ENCODE measurements at regions not wholly inside any gene's neighbourhood (a gene's known extent, or its start where the extent isn't known, plus 50 kb on each side); places are given as distances from the start of the nearest gene placed in this dataset.

DNA sequence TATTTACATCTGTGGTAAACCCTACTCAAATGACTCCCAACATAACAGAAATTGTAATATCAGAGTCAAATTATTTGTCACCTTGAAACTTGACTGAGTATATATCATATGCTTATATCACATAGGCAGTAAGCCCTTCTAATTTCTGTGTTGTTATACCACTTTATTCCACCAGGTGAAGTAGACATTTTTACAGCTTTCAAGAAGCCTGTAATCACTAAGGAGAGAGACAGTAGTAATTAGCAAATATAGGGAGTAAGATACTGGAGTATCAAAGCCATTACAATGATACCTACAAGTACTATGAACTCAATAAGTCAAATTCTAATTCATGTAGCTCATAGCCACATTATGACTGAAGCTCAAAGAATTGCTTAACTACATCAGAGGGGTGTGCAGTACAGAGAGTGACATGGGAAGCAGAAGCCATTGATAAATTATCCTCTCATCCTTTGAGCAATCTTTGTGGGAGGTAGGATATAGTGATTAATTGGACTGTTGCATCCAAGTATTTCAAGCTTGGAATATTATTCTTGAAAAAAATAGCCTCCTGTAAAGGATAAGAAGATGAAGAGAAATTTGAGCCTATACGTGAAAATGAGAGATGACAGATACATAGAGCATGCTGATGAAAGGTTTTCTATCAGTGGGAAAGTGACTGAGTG lies 1005.9 kb downstream of the ZPLD1 start:
- Histone ChIP-seq H3K27me3 (replicated peaks; ENCODE audit: insufficient read depth, low read length) (no peaks in the 10 kb centered on the region), H3K79me2 (ENCODE audit: low read length) (no peaks in the 10 kb centered on the region), H4K20me1 (ENCODE audit: insufficient read depth, low read length) (no peaks in the 10 kb centered on the region), H2AFZ (ENCODE audit: low read length) (no peak overlapping the region), H3F3A (ENCODE audit: insufficient read depth, low read length) (no peaks in the 10 kb centered on the region), H3K27ac (ENCODE audit: low read length) (no peak overlapping the region), H3K4me3 (ENCODE audit: low read length) (no peak overlapping the region), H3K4me1 (ENCODE audit: low read length) (no peaks in the 10 kb centered on the region), H3K9me3 (replicated peaks; ENCODE audit: insufficient read depth, low read length) (no peaks in the 10 kb centered on the region), H3K9ac (ENCODE audit: low read length) (no peak overlapping the region), H3K9me2 (replicated peaks; ENCODE audit: insufficient read depth, low read length) (no peaks in the 10 kb centered on the region), H3K36me3 (replicated peaks; ENCODE audit: insufficient read depth, low read length) (no peaks in the 10 kb centered on the region), H3K4me2 (ENCODE audit: low read depth, low read length) (no peak overlapping the region)
- DNase-seq = peak; percentile 16
- TF ChIP-seq EZH2 (optimal IDR thresholded peaks at IDR 0.05; ENCODE audit: low read depth, low read length) (no peak), EZH2phosphoT487 (IDR thresholded peaks at IDR 0.05; ENCODE audit: low read length) (no peak), CTCF (IDR thresholded peaks at IDR 0.05; ENCODE audit: low read length) (peak; percentile 40)

GRCh38 chr3:103446953-103447629 lies 1012.3 kb downstream of the ZPLD1 start:
- TF ChIP-seq EZH2 (optimal IDR thresholded peaks at IDR 0.05; ENCODE audit: low read depth, low read length) = no peak
- TF ChIP-seq EZH2phosphoT487 (IDR thresholded peaks at IDR 0.05; ENCODE audit: low read length) = no peak
- TF ChIP-seq CTCF (IDR thresholded peaks at IDR 0.05; ENCODE audit: low read length) = no peak
- H3K9ac ChIP-seq (ENCODE audit: low read length) = no peak overlapping the region
- no peaks in the 10 kb centered on the region for H3F3A ChIP-seq (ENCODE audit: insufficient read depth, low read length)
- H3K27ac ChIP-seq (ENCODE audit: low read length) = no peak overlapping the region
- no peak overlapping the region for H2AFZ ChIP-seq (ENCODE audit: low read length)
- H3K27me3 ChIP-seq (replicated peaks; ENCODE audit: insufficient read depth, low read length) = no peaks in the 10 kb centered on the region
- H3K9me2 ChIP-seq (replicated peaks; ENCODE audit: insufficient read depth, low read length) = no peaks in the 10 kb centered on the region
- H3K9me3 ChIP-seq (replicated peaks; ENCODE audit: insufficient read depth, low read length) = no peaks in the 10 kb centered on the region
- H4K20me1 ChIP-seq (ENCODE audit: insufficient read depth, low read length) = no peaks in the 10 kb centered on the region
- no peak for DNase-seq
- H3K4me2 ChIP-seq (ENCODE audit: low read depth, low read length) = no peak overlapping the region
- H3K4me3 ChIP-seq (ENCODE audit: low read length) = no peak overlapping the region
- no peaks in the 10 kb centered on the region for H3K79me2 ChIP-seq (ENCODE audit: low read length)
- no peaks in the 10 kb centered on the region for H3K4me1 ChIP-seq (ENCODE audit: low read length)
- no peaks in the 10 kb centered on the region for H3K36me3 ChIP-seq (replicated peaks; ENCODE audit: insufficient read depth, low read length)

DNA sequence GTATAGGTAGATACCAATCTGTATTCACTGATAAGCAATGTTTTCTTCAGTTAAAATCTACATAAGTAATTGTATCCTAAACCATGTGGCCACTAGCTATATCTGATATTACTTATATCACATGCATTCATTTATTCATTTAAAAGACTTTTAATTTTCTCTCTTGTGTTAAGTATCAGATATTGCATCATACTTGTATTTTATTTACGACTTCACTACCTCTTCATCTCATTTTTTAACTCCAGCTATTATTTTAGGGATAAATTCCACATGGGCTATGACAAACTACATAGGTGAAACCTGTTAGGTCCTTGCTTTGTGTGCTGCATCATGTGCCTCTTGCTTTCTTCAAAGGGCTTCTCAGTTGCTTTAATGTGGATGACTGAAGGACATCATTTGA lies 1018.3 kb downstream of the ZPLD1 start:
- no peaks in the 10 kb centered on the region for H3K9me3 ChIP-seq (replicated peaks; ENCODE audit: insufficient read depth, low read length)
- H3K4me3 ChIP-seq (ENCODE audit: low read length) = no peak overlapping the region
- TF ChIP-seq EZH2 (optimal IDR thresholded peaks at IDR 0.05; ENCODE audit: low read depth, low read length) (no peak), EZH2phosphoT487 (IDR thresholded peaks at IDR 0.05; ENCODE audit: low read length) (no peak), CTCF (IDR thresholded peaks at IDR 0.05; ENCODE audit: low read length) (no peak)
- no peaks in the 10 kb centered on the region for H3K27me3 ChIP-seq (replicated peaks; ENCODE audit: insufficient read depth, low read length)
- no peaks in the 10 kb centered on the region for H3F3A ChIP-seq (ENCODE audit: insufficient read depth, low read length)
- H3K9me2 ChIP-seq (replicated peaks; ENCODE audit: insufficient read depth, low read length) = no peaks in the 10 kb centered on the region
- H3K36me3 ChIP-seq (replicated peaks; ENCODE audit: insufficient read depth, low read length) = no peaks in the 10 kb centered on the region
- no peak overlapping the region for H3K9ac ChIP-seq (ENCODE audit: low read length)
- H3K27ac ChIP-seq (ENCODE audit: low read length) = no peak overlapping the region
- H3K4me1 ChIP-seq (ENCODE audit: low read length) = no peaks in the 10 kb centered on the region
- H3K79me2 ChIP-seq (ENCODE audit: low read length) = no peaks in the 10 kb centered on the region
- no peak overlapping the region for H3K4me2 ChIP-seq (ENCODE audit: low read depth, low read length)
- H2AFZ ChIP-seq (ENCODE audit: low read length) = no peak overlapping the region
- no peaks in the 10 kb centered on the region for H4K20me1 ChIP-seq (ENCODE audit: insufficient read depth, low read length)
- no peak for DNase-seq

All from MM.1S (cell line).